Stimulated activated CD4-positive, alpha-beta T cell treated with anti-CD3 and anti-CD28 coated beads, Interleukin-15, amount 100 ng/mL, for 24 hours (primary cell): ENCODE measurements at regions not wholly inside any gene's neighbourhood (a gene's known extent, or its start where the extent isn't known, plus 50 kb on each side); places are given as distances from the start of the nearest gene placed in this dataset.
"Not testable (repeated sequence)": the region's sequence is repeated elsewhere in the genome, so short reads cannot be mapped to it uniquely, and the experiment has no call there.

ENCODE experiments used
- DNase-seq: peaks from one replicate; pipeline ENCODE4 v3.0.0-alpha.2; 2020

- no peak for DNase-seq
Observed at GRCh38 chr12:59517522-59517921, 78.3 kb upstream of the SLC16A7 start.

GRCh38 chr12:59500915-59501314 is 94.9 kb upstream of the SLC16A7 start:
- no peak for DNase-seq

- DNase-seq: no peak
Observed at GRCh38 chr12:59500335-59500734, 95.5 kb upstream of the SLC16A7 start.

- no peak for DNase-seq
Observed at GRCh38 chr12:59499774-59500173, 96.1 kb upstream of the SLC16A7 start.

GRCh38 chr12:59494617-59495016 is 101.2 kb upstream of the SLC16A7 start:
- no peak for DNase-seq

- no peak for DNase-seq
Observed at GRCh38 chr12:59491877-59492276, 104.0 kb upstream of the SLC16A7 start.

- DNase-seq: no peak
Observed at GRCh38 chr12:59486827-59487226, 109.0 kb upstream of the SLC16A7 start.

- no peak for DNase-seq
Observed at GRCh38 chr12:59484575-59484974, 111.3 kb upstream of the SLC16A7 start.

- not testable (repeated sequence) for DNase-seq
Observed at GRCh38 chr12:59474236-59474635, 121.6 kb upstream of the SLC16A7 start.

- DNase-seq: peak; percentile 8
Observed at GRCh38 chr12:59472273-59472672, 123.6 kb upstream of the SLC16A7 start.

GRCh38 chr12:59459966-59460660 is 135.7 kb upstream of the SLC16A7 start:
- no peak for DNase-seq

- no peak for DNase-seq
Observed at GRCh38 chr12:59453475-59453874, 142.4 kb upstream of the SLC16A7 start.

- no peak for DNase-seq
Observed at GRCh38 chr12:59452746-59453145, 143.1 kb upstream of the SLC16A7 start.

GRCh38 chr12:59452259-59452658 is 143.6 kb upstream of the SLC16A7 start:
- no peak for DNase-seq

- no peak for DNase-seq
Observed at GRCh38 chr12:59446116-59446515, 149.7 kb upstream of the SLC16A7 start.

- DNase-seq: peak; percentile 10
Observed at GRCh38 chr12:59444932-59445331, 150.9 kb upstream of the SLC16A7 start.

- no peak for DNase-seq
Observed at GRCh38 chr12:59432057-59432456, 163.8 kb upstream of the SLC16A7 start.

- DNase-seq: no peak
Observed at GRCh38 chr12:59431266-59431665, 164.6 kb upstream of the SLC16A7 start.

GRCh38 chr12:59429766-59430165 is 166.1 kb upstream of the SLC16A7 start:
- DNase-seq: no peak

- no peak for DNase-seq
Observed at GRCh38 chr12:59425798-59426197, 170.0 kb upstream of the SLC16A7 start.

- DNase-seq: not testable (repeated sequence)
Observed at GRCh38 chr12:59424666-59425065, 171.2 kb upstream of the SLC16A7 start.

- no peak for DNase-seq
Observed at GRCh38 chr12:59414051-59414450, 181.8 kb upstream of the SLC16A7 start.

- no peak for DNase-seq
Observed at GRCh38 chr12:59408431-59408830, 187.4 kb upstream of the SLC16A7 start.

GRCh38 chr12:59407799-59408198 is 188.0 kb upstream of the SLC16A7 start:
- no peak for DNase-seq

- no peak for DNase-seq
Observed at GRCh38 chr12:59405992-59406391, 189.8 kb upstream of the SLC16A7 start.
